ENCODE measurements at regions not wholly inside any gene's neighbourhood (a gene's known extent, or its start where the extent isn't known, plus 50 kb on each side); places are given as distances from the start of the nearest gene placed in this dataset.
"Not testable (repeated sequence)": the region's sequence is repeated elsewhere in the genome, so short reads cannot be mapped to it uniquely, and the experiment has no call there.

GRCh38 chr1:172755099-172755498 lies 96.2 kb downstream of the FASLG start:
- DNase-seq, result no peak

DNA sequence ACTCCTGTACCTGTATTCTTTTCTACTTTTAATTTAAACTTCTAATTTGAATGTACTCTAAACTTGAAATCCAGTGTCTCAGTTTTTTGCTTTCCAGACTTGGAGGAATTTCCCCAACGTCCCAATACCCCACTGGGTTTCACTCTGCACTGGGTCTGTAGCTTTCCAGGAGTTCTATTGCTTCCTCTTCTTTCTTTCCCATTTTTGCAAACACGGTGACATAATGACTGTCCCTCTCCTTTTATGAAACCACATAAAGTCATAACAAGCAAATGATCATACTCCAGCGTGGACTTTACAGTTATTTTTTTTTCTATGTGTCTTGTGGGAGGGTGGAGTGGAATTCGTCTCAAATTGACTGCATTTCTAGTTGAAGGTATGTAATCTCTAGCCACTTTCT lies 97.1 kb downstream of the FASLG start:
- no peak for DNase-seq

- DNase-seq, result no peak
Observed at GRCh38 chr1:172758259-172758658, 99.4 kb downstream of the FASLG start.

DNA sequence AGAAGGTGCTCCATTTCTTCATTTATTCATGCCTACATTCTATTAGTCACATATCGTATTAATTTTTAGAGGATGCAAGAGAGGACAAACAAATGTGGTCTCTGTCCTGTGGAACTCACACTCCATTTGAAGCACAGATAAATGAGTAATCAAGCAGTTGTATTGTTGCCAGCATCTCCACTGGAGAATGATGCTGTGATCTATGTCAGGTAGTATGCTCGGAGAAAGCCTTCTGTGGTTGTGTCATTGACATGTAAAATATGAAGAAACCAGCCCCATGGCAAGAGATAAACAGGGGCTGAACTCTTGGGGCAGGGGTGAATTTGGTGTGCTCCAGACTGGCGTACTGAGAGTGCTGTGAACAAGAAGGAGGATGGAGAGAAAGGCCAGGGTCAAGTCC lies 101.2 kb downstream of the FASLG start:
- DNase-seq, result no peak

GRCh38 chr1:172761581-172762486 lies 102.9 kb downstream of the FASLG start:
- no peak for DNase-seq

- no peak for DNase-seq
Observed at GRCh38 chr1:172763057-172763456, 104.2 kb downstream of the FASLG start.

GRCh38 chr1:172764378-172764777 lies 105.5 kb downstream of the FASLG start:
- DNase-seq, result peak; percentile 75

GRCh38 chr1:172766462-172766861 lies 107.6 kb downstream of the FASLG start:
- no peak for DNase-seq

DNA sequence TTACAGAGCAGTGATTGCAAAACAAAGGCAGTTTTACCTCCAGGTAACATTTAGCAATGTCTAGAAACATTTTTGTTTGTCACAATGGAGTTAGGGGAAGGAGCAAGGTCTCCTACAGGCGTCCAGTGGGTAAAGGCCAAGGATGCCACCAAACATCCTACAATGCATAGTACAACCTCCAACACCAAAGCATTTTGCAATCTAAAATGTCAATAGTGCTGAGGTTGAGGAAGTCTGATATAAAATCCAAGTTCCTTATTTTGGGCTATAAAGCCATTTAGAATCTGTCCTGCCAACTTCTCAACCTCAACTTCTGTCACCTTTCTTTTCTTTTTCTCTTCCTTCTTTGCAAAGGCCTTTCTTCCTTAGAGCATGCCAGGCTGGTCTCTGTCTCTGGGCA lies 111.2 kb downstream of the FASLG start:
- DNase-seq, result no peak

- DNase-seq, result no peak
Observed at GRCh38 chr1:172774561-172774960, 115.7 kb downstream of the FASLG start.

- no peak for DNase-seq
Observed at GRCh38 chr1:172775606-172776005, 116.7 kb downstream of the FASLG start.

GRCh38 chr1:172776071-172776470 lies 117.2 kb downstream of the FASLG start:
- DNase-seq, result no peak

GRCh38 chr1:172777767-172778166 lies 118.9 kb downstream of the FASLG start:
- DNase-seq, result no peak

- no peak for DNase-seq
Observed at GRCh38 chr1:172778456-172779455, 119.9 kb downstream of the FASLG start.

DNA sequence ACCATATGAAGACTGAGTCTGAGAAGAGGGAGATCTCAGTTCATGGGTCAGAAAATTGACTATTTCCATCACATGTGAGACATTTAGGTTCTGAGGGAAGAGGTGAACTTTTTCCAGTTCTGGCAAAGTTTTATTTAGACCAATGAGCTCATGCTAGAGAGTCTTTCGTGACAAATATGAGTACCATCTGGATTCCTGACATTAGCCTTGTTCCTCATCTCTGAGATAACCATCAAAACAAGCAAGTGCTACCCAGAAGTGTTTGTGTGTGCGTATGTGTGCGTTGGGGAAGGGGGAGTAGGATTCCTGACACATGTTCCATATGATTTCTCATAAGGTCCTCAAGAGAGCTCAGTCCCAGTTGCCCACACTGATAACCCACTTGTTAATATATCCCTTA lies 120.6 kb downstream of the FASLG start:
- DNase-seq, result no peak

GRCh38 chr1:172781513-172782140 lies 122.7 kb downstream of the FASLG start:
- no peak for DNase-seq

DNA sequence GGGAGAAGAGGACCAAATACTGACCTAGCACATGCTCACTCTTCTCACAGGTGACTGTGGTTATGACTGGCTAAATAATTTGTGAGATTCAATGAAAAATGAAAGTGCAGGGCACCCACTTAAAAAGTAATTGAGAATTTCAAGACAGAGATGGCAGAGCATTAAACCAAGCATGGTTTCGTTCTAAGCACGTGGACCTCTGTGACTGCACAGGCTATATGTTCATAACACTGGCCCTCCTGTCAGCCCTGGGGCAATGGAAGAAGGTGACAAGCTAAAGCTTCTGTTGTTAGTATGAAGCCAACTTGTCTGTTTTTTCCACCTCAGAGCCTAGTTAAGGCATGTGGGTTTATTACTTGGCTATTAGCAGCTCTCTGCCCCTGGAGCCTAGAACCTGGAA lies 130.9 kb downstream of the FASLG start:
- no peak for DNase-seq

- no peak for DNase-seq
Observed at GRCh38 chr1:172790245-172790644, 131.3 kb downstream of the FASLG start.

DNA sequence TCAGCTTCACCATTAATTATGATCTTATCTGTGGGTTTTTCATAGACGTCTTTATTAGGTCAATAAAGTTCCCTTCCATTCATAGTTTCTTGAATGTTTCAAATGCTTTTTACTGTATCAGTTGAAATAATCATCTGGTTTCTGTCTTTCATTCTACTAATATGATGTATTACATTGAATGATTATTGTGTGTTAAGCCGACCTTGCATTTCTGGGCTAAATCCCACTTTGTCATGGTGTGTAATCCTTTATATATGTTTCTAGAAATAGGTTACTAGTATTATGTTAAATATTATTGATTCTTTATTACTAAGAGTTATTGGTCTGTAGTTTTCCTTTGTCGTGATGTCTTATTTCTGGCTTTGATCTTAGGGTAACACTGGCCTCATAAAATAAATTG lies 134.9 kb downstream of the FASLG start:
- DNase-seq, result no peak

DNA sequence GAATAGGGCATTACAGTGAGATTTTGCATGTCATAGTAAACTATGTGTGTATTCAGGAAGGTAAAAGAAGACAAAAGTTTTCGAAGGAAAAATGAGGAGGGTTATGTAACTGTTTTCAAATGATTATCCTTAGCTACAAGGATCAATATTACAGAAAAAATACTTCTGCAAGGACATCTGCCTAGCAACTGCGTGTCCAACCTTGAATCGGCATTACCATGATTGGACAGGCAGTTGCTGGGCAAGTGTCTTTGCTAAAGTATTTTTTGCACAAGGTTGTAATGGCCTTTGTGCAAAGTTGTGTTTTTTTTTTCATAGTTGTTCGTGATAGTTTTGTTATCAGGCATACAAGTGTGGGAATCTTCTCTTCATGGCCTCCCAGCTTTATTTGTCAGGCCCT lies 136.8 kb downstream of the FASLG start:
- DNase-seq, result no peak

DNA sequence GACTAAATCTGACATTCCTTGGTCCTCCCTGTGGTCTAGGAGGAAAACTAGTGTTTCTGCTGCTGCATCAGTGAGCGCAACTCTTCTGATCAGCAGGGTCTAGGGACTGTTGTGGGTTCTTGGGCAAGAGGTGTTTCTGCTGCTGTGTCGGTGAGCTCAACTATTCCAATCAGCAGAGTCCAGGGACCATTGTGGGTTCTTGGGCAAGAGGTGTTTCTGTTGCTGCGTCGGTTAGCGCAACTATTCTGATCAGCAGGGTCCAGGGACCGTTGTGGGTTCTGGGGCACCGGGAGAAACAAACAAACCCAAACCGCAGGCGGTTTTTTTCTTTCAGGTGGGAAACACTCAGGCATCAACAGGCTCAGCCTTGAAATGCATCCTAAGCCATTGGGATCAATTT lies 140.9 kb downstream of the FASLG start:
- DNase-seq, result not testable (repeated sequence)

GRCh38 chr1:172801771-172802322 lies 142.9 kb downstream of the FASLG start:
- DNase-seq, result no peak

GRCh38 chr1:172809750-172810149 lies 150.8 kb downstream of the FASLG start:
- no peak for DNase-seq

Data from DMS153 (cell line).